CD4-positive, alpha-beta T cell treated with Interleukin-10 for 1 hour (primary cell): ENCODE measurements at regions not wholly inside any gene's neighbourhood (a gene's known extent, or its start where the extent isn't known, plus 50 kb on each side); places are given as distances from the start of the nearest gene placed in this dataset.

Experiments used
- DNase-seq: peaks from one replicate; pipeline ENCODE4 v3.0.0-alpha.2; 2020

DNA sequence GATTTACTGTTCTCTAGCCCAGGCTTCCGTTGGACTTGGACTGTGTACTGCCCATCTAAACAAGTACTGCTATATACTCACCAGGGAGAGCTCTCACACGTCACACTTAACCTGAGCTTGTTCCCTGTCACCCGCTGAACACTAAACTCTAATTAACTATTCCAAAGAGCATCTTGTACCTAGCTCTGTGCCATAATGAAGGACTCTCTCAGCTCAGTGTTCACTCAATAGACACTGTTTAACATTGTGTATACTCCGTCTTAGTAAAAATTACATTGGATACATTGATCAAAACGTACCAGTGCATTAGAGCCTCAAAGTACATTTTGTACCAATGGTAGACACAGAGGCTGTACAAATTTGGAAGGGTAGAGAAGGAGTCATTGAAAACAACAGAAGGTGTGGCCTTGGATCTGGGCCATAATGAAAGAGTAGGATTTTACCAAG, 55.4 kb upstream of the EPHA7 start:
- DNase-seq, result no peak

- DNase-seq, result no peak
These were observed 51.9 kb upstream of the EPHA7 start for GRCh38 chr6:93471281-93471680.
